GM19035 (cell line): ENCODE measurements at regions not wholly inside any gene's neighbourhood (a gene's known extent, or its start where the extent isn't known, plus 50 kb on each side); places are given as distances from the start of the nearest gene placed in this dataset.

Source experiments
- ATAC-seq: cut with Tn5 transposase; IDR thresholded peaks from one replicate; pipeline ENCODE4 v1.9.1; 2021; ENCODE audit not compliant: unreplicated experiment

- ATAC-seq = no peak
Observed at GRCh38 chr2:187922846-187923245, 368.6 kb upstream of the TFPI start.

DNA sequence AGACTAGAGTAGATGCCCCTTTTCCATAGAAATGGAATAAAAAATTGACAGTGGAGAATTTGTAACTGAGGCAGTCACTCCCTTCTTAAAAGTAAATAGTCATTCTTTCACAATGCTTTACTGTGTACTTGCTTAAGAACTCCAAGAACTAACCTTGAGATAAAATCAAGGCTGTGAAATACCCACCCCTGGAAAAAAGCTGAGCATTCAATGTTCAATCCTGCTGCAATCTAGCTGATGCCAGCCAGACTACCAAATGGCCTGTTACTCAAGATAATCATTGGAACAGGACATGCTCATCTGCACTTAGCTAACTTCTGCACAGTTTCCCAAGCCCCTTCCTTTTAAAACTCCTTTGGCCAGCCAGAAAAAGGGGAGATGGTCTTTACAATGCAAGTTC is 367.4 kb upstream of the GULP1 start:
- ATAC-seq = no peak

DNA sequence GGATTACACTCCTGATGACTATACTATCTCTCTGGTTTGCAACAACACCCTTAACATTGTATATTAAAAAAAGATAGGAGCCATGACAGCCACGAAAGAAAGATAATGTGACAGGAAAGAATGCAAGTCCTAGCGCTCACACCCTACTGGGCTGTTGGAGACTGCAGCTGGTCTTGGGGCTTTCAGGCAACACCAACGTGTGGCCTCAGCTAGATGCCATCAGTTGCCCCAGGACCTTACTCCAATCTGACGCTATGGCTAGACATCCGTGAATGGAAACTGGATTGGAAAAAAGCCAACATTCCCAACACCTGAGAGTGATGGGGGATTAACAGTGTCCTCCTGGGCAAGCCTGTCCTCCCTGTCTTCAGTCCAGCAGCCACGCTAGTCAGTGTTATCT is 357.4 kb upstream of the GULP1 start:
- ATAC-seq = no peak

GRCh38 chr2:187934692-187935091 is 357.0 kb upstream of the GULP1 start:
- no peak for ATAC-seq

- no peak for ATAC-seq
Observed at GRCh38 chr2:187935126-187935525, 356.5 kb upstream of the GULP1 start.

DNA sequence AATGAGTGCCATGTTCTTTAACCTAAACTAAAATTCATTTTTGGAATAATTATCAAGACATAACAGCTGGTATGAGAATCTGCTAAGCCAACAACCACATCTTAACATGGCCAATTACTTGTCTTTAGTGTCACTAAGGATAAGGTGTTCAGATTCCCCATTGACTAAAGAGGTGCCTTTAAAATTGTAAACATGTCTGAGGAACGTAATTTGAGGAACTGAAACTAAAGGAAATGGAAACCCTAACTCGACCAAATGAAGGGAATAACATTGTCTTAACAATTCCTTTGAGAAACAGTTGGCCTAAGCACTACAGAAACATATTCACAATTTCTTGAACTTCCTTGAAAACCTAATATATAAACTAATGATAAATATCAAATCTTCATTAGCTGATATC is 355.4 kb upstream of the GULP1 start:
- ATAC-seq = no peak

DNA sequence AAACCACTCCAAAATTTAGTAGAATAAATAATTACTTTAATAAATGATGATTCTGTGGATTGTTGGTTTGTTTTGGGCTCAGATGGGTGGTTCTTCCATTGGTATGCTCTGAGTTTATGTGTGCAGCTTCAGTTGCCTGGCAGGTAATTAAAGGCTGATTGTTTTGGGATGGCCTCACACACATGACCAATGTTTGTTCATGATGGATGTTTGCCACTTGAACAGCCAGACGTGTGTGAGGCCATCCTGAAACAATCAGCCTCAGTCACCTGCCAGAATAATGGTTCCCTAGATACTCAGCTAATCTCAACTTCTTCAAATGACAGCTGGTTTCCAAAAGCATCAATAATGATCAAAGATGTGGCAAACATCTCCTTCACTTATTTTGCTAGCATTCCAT is 352.5 kb upstream of the GULP1 start:
- no peak for ATAC-seq

- no peak for ATAC-seq
Observed at GRCh38 chr2:187942876-187943275, 348.8 kb upstream of the GULP1 start.

DNA sequence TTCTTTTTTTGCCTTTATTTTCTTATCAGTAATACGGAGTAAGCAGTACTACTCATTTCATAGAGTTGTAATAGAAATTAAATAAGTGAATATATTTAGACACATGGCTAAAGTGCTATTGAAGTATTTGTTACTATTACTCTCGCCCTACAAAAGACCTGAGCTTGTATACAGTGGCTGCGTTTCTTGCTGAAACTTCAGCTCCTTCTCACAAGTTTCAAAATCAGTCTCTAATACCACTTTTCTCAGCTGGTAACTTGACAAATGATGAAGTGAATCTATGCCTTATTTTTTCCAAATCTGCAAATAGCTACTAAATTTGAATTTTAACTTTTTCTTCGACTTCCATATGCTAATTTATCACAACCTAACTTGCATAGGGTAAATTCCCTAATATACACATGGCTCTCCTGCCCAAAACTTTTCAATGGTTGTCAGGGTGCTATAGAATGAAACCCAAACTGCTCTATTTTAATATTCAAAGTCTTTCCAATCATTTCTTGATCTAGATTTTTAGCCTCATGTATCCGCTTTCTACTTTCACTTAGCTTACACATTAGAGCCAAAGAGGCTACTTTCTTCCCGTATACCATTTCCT is 347.8 kb upstream of the GULP1 start:
- ATAC-seq = no peak

DNA sequence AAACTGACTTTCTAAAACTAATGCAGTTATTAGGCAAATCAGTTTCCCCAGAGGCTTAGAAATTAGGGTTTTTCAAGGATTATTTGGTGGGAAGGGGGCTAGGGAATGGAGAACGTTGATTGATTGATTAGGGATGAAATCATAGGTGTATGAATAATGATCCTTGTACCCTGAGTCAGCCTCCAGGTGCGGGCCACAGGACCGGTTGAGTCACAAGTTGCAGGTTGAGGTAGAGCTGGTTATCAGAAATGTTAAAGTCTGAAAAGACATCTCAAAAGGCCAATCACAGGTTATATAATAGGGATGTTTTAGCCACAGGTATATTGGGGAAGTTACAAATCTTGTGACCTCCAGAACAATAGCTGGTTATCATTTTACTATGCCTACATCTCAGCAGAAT is 341.8 kb upstream of the GULP1 start:
- no peak for ATAC-seq

- no peak for ATAC-seq
Observed at GRCh38 chr2:187951470-187952218, 340.0 kb upstream of the GULP1 start.

- ATAC-seq = no peak
Observed at GRCh38 chr2:187956906-187957534, 334.7 kb upstream of the GULP1 start.

DNA sequence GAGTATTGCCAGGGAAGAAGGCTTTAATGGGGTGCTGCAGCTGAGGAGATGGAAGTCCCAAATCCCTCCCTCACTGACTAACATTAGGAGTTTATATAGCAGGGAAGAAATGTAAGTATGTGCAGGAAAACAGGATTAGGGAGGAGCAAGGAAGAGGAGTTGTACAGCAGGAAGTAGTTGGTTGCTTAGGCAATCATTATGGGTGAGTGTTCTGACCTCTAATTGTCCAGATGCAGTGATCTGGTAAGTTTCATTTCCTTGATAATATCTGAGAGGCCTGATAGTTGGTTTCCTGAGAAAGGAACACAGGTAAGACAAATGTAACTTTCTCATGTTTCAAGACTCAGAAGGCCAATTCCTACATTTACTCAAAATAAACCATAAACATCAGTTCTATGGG is 331.9 kb upstream of the GULP1 start:
- ATAC-seq = no peak

DNA sequence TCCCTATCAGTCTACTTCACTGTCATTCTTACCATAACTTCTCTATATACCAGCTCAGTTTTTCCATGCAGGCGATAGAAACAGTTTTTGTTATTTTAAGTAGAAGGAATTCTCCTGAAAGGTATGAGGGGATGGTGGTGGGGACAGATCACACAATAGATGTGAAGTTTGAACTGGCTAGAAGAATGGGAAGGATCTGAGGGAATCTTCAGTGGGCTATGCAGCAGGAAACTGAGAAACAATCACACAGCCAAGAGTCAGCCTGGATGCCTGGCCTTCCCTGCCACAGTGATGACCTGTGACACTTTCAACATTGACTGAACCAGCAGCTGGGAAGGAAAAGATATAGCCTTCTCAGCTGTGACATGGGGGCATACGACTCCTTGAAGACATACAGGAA is 329.1 kb upstream of the GULP1 start:
- no peak for ATAC-seq

- no peak for ATAC-seq
Observed at GRCh38 chr2:187964746-187965145, 326.9 kb upstream of the GULP1 start.

DNA sequence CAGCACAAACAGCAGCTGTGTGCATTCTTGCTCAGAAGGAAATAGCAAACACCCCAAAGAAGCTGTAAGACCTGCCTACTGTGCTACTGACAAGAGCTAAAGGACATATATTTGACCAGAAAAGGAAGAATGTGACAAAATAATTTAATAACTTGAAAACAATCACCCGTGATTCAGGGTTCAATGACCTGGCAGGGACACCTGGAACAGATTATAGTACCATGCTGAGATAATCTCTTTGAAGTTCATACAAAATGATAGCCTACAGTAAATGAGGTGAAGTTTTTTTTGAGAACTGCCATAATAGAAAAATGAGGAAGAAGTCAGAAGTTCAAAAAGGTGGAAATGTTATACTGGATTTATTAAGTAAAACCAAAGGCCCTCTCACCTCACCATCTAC is 324.8 kb upstream of the GULP1 start:
- ATAC-seq = no peak

- ATAC-seq = no peak
Observed at GRCh38 chr2:187971893-187972292, 319.8 kb upstream of the GULP1 start.

DNA sequence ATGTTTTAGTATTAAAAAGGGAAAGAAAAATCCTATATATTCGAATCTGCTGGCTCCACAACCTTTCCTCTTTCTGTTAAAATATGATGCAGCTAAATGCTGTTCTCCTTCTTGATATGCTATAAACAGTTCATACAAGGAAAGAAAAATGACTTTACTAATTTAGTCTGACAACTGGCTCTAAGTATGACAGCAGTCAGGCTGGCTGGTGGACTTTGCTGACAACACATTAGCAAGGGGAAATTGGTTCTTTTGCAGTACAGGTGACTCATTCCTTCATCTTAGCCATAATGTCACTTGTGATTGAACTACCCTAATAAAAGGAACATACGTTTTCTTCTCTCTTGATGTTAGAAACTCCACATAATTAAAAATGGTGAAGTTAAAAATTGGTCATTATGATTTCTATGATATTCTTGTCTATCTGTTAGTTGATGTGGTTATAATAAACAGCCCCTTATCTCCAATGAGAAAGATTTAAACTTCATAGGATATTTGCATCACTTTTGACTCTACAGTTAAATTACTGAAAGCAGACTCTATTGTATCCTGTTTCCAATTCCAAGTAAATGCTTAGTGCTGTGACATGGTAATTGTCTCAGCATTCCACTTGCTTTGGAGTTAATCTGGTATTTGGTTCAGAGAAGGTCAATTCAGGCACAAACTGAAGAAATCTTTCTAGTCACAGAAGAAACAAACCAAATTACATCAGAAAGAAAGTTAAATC is 315.3 kb upstream of the GULP1 start:
- no peak for ATAC-seq

DNA sequence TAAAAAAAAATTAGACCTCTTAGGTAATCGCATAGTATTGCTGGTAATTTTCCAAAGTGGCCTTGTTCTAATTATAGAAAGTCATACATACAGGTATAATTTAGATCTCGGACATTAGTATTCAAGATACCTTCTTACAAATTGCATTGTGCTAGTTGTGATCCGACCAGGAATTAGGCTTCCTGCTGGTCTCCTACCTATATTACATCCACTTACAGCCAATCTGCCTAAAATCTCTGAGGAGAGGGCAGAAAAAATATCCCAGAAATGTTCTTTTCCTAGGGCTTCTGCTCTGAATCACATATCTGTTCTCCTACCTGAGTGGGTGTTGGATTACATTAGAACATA is 314.7 kb upstream of the GULP1 start:
- no peak for ATAC-seq

DNA sequence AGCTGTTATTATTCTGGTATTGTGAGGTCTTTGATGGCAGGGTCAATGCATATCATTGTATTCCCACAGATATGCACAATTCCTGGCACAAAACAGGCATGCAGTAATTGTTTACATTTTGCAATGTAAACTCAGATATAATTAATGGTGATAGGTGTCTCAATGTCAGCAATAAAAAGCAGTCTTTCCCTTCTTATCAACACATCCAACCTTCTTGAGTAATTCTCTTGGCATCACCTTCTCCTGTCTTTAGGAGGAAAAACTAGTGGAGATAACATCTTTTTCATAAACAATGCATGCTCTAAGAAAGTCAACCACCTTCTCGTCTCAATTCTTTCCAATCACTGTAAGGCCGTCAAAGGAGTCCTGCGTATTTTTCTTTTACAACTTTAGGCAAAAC is 313.3 kb upstream of the GULP1 start:
- no peak for ATAC-seq

GRCh38 chr2:187982668-187983067 is 309.0 kb upstream of the GULP1 start:
- peak; percentile 95 for ATAC-seq

- no peak for ATAC-seq
Observed at GRCh38 chr2:187985195-187985594, 306.5 kb upstream of the GULP1 start.
